Progenitor cell of endocrine pancreas (in vitro differentiated cells): ENCODE measurements at regions not wholly inside any gene's neighbourhood (a gene's known extent, or its start where the extent isn't known, plus 50 kb on each side); places are given as distances from the start of the nearest gene placed in this dataset.

Source experiments
- DNase-seq: peaks from one replicate; pipeline ENCODE4 v3.0.0; 2021; ENCODE audit warnings: low spot score; ENCODE audit not compliant: unreplicated experiment
- H3K27ac Mint-ChIP-seq: 2 replicates; pipeline ENCODE4 v1.8.0; 2021; ENCODE audit warnings: mild to moderate bottlenecking, moderate library complexity, mixed read lengths
- H3K27me3 Mint-ChIP-seq: 2 replicates; pipeline ENCODE4 v1.8.0; 2021; ENCODE audit warnings: mixed read lengths
- H3K36me3 Mint-ChIP-seq: 2 replicates; pipeline ENCODE4 v1.8.0; 2022; ENCODE audit warnings: mixed read lengths; ENCODE audit not compliant: insufficient read depth
- H3K4me1 Mint-ChIP-seq: 2 replicates; pipeline ENCODE4 v1.8.0; 2021; ENCODE audit warnings: low read depth, mixed read lengths
- H3K4me3 Mint-ChIP-seq: 2 replicates; pipeline ENCODE4 v1.8.0; 2021; ENCODE audit warnings: low read depth, mild to moderate bottlenecking, moderate library complexity, mixed read lengths
- H3K9me3 Mint-ChIP-seq: 2 replicates; pipeline ENCODE4 v1.8.0; 2021; ENCODE audit warnings: low read depth, mixed read lengths
- CTCF ChIP-seq: fragments of 200-600 bp; sonication (generic); IDR thresholded peaks from one replicate; pipeline ENCODE4 v1.5.0; 2021; ENCODE audit warnings: antibody characterized with exemption, mild to moderate bottlenecking; ENCODE audit not compliant: unreplicated experiment

- TF ChIP-seq CTCF = no peak
- Mint-ChIP-seq H3K27me3 (peaks cover 33% of the 10 kb centered on the region), H3K9me3 (peaks cover 3% of the 10 kb centered on the region), H3K4me1 (no peaks in the 10 kb centered on the region), H3K4me3 (no peak overlapping the region), H3K36me3 (no peaks in the 10 kb centered on the region), H3K27ac (no peak overlapping the region)
- DNase-seq = no peak
These were observed 231.0 kb upstream of the IRX5 start for GRCh38 chr16:54699656-54700055.

DNA sequence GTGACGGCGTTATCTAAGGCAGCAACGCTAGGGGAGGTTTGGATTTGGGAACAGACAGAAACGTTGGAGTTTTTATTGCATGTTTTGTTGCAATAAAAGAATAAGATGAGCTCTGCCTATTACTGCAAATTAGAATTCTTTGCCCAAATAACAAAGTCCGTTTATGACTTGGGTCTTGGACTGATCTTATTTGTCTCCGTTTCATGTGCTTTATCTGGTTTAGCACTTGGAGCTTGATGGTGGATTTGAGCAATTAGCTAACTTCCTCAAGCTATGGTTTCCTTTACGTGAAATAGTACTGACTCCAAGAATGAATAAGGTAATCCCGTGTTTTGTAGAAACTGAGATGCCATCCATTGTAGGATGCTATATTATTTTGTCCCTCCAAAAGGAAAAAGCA lies 233.0 kb upstream of the IRX5 start:
- H3K36me3 Mint-ChIP-seq = no peaks in the 10 kb centered on the region
- peaks cover 29% of the 10 kb centered on the region for H3K27me3 Mint-ChIP-seq
- H3K4me3 Mint-ChIP-seq = no peak overlapping the region
- TF ChIP-seq CTCF = no peak
- no peaks in the 10 kb centered on the region for H3K4me1 Mint-ChIP-seq
- H3K27ac Mint-ChIP-seq = no peak overlapping the region
- no peak for DNase-seq
- H3K9me3 Mint-ChIP-seq = peaks cover 3% of the 10 kb centered on the region

- Mint-ChIP-seq H3K4me1 (no peaks in the 10 kb centered on the region), H3K36me3 (no peaks in the 10 kb centered on the region), H3K9me3 (peaks cover 3% of the 10 kb centered on the region), H3K4me3 (no peak overlapping the region), H3K27me3 (peaks cover 29% of the 10 kb centered on the region), H3K27ac (no peak overlapping the region)
- DNase-seq = no peak
- no peak for TF ChIP-seq CTCF
These were observed 233.7 kb upstream of the IRX5 start for GRCh38 chr16:54696970-54697369.

- H3K9me3 Mint-ChIP-seq = peaks cover 3% of the 10 kb centered on the region
- TF ChIP-seq CTCF = no peak
- no peaks in the 10 kb centered on the region for H3K36me3 Mint-ChIP-seq
- no peak overlapping the region for H3K27ac Mint-ChIP-seq
- H3K27me3 Mint-ChIP-seq = peaks cover 29% of the 10 kb centered on the region
- no peak overlapping the region for H3K4me3 Mint-ChIP-seq
- H3K4me1 Mint-ChIP-seq = no peaks in the 10 kb centered on the region
- DNase-seq = no peak
These were observed 234.1 kb upstream of the IRX5 start for GRCh38 chr16:54696522-54696921.

DNA sequence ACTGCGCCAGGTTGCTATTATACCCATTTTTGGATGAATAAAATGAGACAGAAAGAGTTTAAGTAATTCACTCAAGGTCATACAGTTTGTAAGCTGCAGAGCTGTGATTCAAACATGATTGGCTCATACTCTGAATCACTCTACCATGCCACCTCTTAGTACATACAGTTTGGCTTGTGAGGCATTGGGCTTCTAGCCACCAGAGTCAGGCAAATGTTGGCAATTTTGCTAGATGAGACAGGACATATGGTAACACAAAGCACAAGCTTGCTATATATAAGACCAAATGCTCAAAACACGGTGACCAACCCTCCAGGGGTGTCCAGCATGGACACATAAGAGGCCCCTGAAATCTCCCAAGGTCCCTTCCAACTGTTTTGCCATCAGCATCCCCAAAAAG lies 236.0 kb upstream of the IRX5 start:
- Mint-ChIP-seq H3K4me3 (no peak overlapping the region), H3K27me3 (peaks cover 33% of the 10 kb centered on the region), H3K4me1 (no peaks in the 10 kb centered on the region), H3K36me3 (no peaks in the 10 kb centered on the region), H3K27ac (no peak overlapping the region), H3K9me3 (no peaks in the 10 kb centered on the region)
- no peak for DNase-seq
- no peak for TF ChIP-seq CTCF
